WERI-Rb-1 (cell line): ENCODE measurements at regions not wholly inside any gene's neighbourhood (a gene's known extent, or its start where the extent isn't known, plus 50 kb on each side); places are given as distances from the start of the nearest gene placed in this dataset.

Source experiments
- DNase-seq: peaks from one replicate; pipeline ENCODE4 v3.0.0-alpha.2; 2020
- H3K27ac ChIP-seq: fragments of 250-450 bp; sonication (Bioruptor Pico); 2 replicates; pipeline ENCODE4 v1.5.1; 2020; ENCODE audit warnings: mild to moderate bottlenecking, moderate library complexity
- H3K27me3 ChIP-seq: fragments of 250-450 bp; sonication (Bioruptor Pico); 2 replicates; pipeline ENCODE4 v1.5.1; 2021; ENCODE audit warnings: mild to moderate bottlenecking, low read depth, moderate library complexity; ENCODE audit not compliant: insufficient read depth, severe bottlenecking
- H3K36me3 ChIP-seq: fragments of 250-450 bp; sonication (Bioruptor Pico); 2 replicates; pipeline ENCODE4 v1.5.1; 2020; ENCODE audit warnings: mild to moderate bottlenecking, moderate library complexity
- H3K4me3 ChIP-seq: 2 replicates; pipeline ENCODE4 v1.5.1; 2011; ENCODE audit warnings: low read depth, mild to moderate bottlenecking, control low read depth, low read length
- H3K9me3 ChIP-seq: fragments of 250-450 bp; sonication (Bioruptor Pico); 2 replicates; pipeline ENCODE4 v1.5.1; 2021; ENCODE audit warnings: mild to moderate bottlenecking, moderate library complexity; ENCODE audit not compliant: severe bottlenecking
- TF ChIP-seq, protein P1 (sequence below): IDR thresholded peaks from 2 replicates; pipeline ENCODE4 v1.5.1; 2011; ENCODE audit warnings: low read depth, mild to moderate bottlenecking, control low read depth, inconsistent platforms, low read length

GRCh38 chr1:113194846-113195830, 122.1 kb downstream of the LRIG2 start:
- Histone ChIP-seq H3K27ac (no peak overlapping the region), H3K27me3 (no peaks in the 10 kb centered on the region), H3K9me3 (no peaks in the 10 kb centered on the region), H3K36me3 (no peaks in the 10 kb centered on the region), H3K4me3 (no peak overlapping the region)
- TF ChIP-seq, protein P1, sequence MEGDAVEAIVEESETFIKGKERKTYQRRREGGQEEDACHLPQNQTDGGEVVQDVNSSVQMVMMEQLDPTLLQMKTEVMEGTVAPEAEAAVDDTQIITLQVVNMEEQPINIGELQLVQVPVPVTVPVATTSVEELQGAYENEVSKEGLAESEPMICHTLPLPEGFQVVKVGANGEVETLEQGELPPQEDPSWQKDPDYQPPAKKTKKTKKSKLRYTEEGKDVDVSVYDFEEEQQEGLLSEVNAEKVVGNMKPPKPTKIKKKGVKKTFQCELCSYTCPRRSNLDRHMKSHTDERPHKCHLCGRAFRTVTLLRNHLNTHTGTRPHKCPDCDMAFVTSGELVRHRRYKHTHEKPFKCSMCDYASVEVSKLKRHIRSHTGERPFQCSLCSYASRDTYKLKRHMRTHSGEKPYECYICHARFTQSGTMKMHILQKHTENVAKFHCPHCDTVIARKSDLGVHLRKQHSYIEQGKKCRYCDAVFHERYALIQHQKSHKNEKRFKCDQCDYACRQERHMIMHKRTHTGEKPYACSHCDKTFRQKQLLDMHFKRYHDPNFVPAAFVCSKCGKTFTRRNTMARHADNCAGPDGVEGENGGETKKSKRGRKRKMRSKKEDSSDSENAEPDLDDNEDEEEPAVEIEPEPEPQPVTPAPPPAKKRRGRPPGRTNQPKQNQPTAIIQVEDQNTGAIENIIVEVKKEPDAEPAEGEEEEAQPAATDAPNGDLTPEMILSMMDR = no peak
- no peak for DNase-seq

DNA sequence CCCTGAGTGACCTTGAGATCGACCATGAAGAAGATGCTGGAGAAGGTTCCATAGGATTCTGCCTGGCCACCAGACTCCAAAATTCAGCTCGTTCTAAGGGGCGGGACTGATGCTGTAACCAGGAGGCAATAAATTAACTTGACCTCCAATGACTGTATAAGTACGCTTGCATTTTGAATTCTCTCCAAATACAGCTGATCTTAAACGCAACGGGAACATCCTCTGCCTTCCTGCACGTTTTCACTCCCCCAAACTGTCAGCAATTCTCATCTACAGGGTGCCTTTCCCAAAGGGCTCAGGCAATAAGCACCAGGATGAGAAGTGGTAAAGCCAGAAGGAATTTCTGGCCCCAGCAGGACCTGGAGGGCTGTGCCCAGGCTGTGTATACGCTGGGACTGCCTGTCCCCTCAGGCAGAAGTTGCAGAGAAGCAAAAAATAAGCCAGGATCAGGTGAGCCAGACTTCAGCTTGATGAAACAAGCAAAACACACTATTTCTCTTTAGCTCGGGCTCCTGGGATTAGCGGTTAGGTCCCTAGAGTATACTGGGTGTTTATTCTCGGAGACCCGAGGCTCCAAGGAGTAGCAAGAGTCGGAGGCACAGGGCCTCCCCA, 124.8 kb downstream of the LRIG2 start:
- Histone ChIP-seq H3K27me3 (no peaks in the 10 kb centered on the region), H3K27ac (no peak overlapping the region), H3K4me3 (no peak overlapping the region), H3K9me3 (no peaks in the 10 kb centered on the region), H3K36me3 (no peaks in the 10 kb centered on the region)
- no peak for DNase-seq
- TF ChIP-seq, protein P1 = no peak

- Histone ChIP-seq H3K27ac (no peak overlapping the region), H3K4me3 (no peak overlapping the region), H3K27me3 (no peaks in the 10 kb centered on the region), H3K36me3 (no peaks in the 10 kb centered on the region), H3K9me3 (no peaks in the 10 kb centered on the region)
- TF ChIP-seq, protein P1 = no peak
- DNase-seq = no peak
Measured at GRCh38 chr1:113198806-113199205, 125.8 kb downstream of the LRIG2 start.

- DNase-seq = no peak
- H3K27me3 ChIP-seq = no peaks in the 10 kb centered on the region
- peaks cover 3% of the 10 kb centered on the region for H3K9me3 ChIP-seq
- no peak overlapping the region for H3K4me3 ChIP-seq
- TF ChIP-seq, protein P1 = no peak
- H3K36me3 ChIP-seq = no peaks in the 10 kb centered on the region
- no peak overlapping the region for H3K27ac ChIP-seq
Measured at GRCh38 chr1:113199760-113200455, 126.9 kb downstream of the LRIG2 start.

DNA sequence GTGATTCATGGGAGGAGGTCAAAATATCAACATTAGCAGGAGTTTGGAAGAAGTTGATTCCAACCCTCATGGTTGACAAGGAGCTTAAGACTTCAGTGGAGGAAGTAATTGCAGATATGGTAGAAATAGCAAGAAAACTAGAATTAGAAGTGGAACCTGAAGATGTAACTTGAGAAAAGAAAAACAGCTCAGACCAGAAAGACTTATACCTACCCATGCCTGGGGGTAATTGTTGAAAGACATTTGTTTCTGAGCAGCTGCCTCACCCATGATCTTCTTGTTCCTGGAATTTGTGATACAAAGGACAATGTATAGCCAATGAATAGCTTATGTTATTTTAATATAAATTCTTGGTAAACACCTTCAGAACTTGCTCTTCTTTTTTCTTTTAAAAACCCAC, 128.6 kb downstream of the LRIG2 start:
- Histone ChIP-seq H3K27me3 (no peaks in the 10 kb centered on the region), H3K4me3 (no peak overlapping the region), H3K36me3 (no peaks in the 10 kb centered on the region), H3K27ac (no peak overlapping the region), H3K9me3 (peaks cover 3% of the 10 kb centered on the region)
- TF ChIP-seq, protein P1 = no peak
- DNase-seq = no peak
